ENCODE measurements at regions not wholly inside any gene's neighbourhood (a gene's known extent, or its start where the extent isn't known, plus 50 kb on each side); places are given as distances from the start of the nearest gene placed in this dataset.

DNA sequence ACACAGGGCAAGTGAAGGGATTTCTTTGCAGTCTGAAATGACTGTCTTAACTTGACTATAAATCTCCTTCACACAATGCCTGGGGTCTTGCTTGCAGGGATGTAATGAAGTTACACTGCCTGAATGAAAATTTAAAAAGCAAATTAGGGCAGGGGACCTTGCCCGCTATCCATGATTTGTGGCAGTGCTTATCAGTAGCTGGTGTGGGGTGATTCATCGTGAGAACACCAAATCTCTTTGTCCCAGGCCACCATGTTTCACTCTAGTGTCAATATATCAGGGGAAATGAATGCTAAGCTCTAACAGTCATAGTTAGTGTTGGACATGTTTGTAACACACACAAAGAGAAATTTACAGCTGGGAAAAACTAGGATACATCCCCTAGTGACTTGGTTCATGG is 713.7 kb upstream of the EPHA7 start:
- no peaks in the 10 kb centered on the region for H3K27me3 ChIP-seq (ENCODE audit: control insufficient read depth, insufficient read depth, low read length)
- DNase-seq (ENCODE audit: low read depth), result no peak
- no peaks in the 10 kb centered on the region for H3K36me3 ChIP-seq (ENCODE audit: control insufficient read depth, insufficient read depth, low read length)
- ChIA-PET POLR2A (no interaction called here), CTCF (interaction anchor here (0.5 kb wide), 1 partner anchor 577 kb away, joined by 3 read pairs; no protein-coding TSS in a partner anchor)
- no peak overlapping the region for H3K4me3 ChIP-seq (ENCODE audit: low read depth, low read length)
- no peak for TF ChIP-seq CTCF (IDR thresholded peaks at IDR 0.05; ENCODE audit: insufficient read depth, low read depth, low read length)

DNA sequence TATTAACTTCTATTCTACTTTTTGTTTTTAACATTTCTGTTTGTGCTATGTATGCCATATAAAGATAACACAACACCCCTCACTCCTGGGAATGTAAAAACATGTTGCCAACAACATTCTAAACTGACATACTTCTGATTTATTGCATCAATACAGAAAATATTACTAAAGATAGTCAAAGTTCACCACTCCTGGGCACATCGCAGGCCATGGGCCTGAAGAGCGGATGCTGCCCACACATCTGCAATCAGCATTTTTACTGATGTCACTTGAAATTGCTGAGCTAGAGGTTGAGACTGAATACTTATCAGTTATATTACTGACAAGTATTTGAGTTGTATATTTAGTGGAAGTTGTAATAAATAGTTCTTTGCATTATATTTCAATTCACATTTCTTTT is 711.9 kb upstream of the EPHA7 start:
- CTCF ChIA-PET, result no interaction called here
- POLR2A ChIA-PET, result no interaction called here
- TF ChIP-seq CTCF (IDR thresholded peaks at IDR 0.05; ENCODE audit: insufficient read depth, low read depth, low read length), result no peak
- Histone ChIP-seq H3K27me3 (ENCODE audit: control insufficient read depth, insufficient read depth, low read length) (no peaks in the 10 kb centered on the region), H3K4me3 (ENCODE audit: low read depth, low read length) (no peak overlapping the region), H3K36me3 (ENCODE audit: control insufficient read depth, insufficient read depth, low read length) (no peaks in the 10 kb centered on the region)
- DNase-seq (ENCODE audit: low read depth), result no peak

DNA sequence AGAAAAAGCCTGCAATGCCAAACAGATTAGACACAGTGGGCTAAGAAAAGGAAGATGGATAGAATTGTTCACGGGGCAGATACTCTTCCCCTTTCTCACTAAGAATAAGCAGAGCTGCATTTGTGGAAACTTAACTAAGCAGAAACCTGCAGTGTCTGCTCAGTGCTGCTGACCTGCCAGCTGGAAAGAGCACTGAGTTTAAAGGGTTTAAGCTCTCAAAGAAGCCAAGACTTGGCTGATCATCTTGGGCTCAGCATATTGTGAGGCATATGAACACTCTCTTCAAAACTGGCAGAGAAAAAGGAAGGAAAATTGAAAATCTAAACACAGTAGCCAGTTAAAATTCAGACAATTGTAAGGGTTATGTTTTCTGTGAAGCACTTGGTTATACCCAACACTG is 711.1 kb upstream of the EPHA7 start:
- ChIA-PET CTCF (no interaction called here), POLR2A (no interaction called here)
- Histone ChIP-seq H3K4me3 (ENCODE audit: low read depth, low read length) (no peak overlapping the region), H3K36me3 (ENCODE audit: control insufficient read depth, insufficient read depth, low read length) (no peaks in the 10 kb centered on the region), H3K27me3 (ENCODE audit: control insufficient read depth, insufficient read depth, low read length) (no peaks in the 10 kb centered on the region)
- no peak for DNase-seq (ENCODE audit: low read depth)
- no peak for TF ChIP-seq CTCF (IDR thresholded peaks at IDR 0.05; ENCODE audit: insufficient read depth, low read depth, low read length)

- Histone ChIP-seq H3K27me3 (ENCODE audit: control insufficient read depth, insufficient read depth, low read length) (no peaks in the 10 kb centered on the region), H3K4me3 (ENCODE audit: low read depth, low read length) (no peak overlapping the region), H3K36me3 (ENCODE audit: control insufficient read depth, insufficient read depth, low read length) (no peaks in the 10 kb centered on the region)
- ChIA-PET CTCF (no interaction called here), POLR2A (no interaction called here)
- DNase-seq (ENCODE audit: low read depth), result no peak
- no peak for TF ChIP-seq CTCF (IDR thresholded peaks at IDR 0.05; ENCODE audit: insufficient read depth, low read depth, low read length)
These were observed 710.6 kb upstream of the EPHA7 start for GRCh38 chr6:94129926-94130325.

- DNase-seq (ENCODE audit: low read depth), result no peak
- POLR2A ChIA-PET, result no interaction called here
- H3K27me3 ChIP-seq (ENCODE audit: control insufficient read depth, insufficient read depth, low read length), result no peaks in the 10 kb centered on the region
- no peaks in the 10 kb centered on the region for H3K36me3 ChIP-seq (ENCODE audit: control insufficient read depth, insufficient read depth, low read length)
- H3K4me3 ChIP-seq (ENCODE audit: low read depth, low read length), result no peak overlapping the region
- no peak for TF ChIP-seq CTCF (IDR thresholded peaks at IDR 0.05; ENCODE audit: insufficient read depth, low read depth, low read length)
- CTCF ChIA-PET, result no interaction called here
These were observed 708.4 kb upstream of the EPHA7 start for GRCh38 chr6:94127716-94128115.

All from BJ (cell line).